Fibroblast of lung (primary cell): ENCODE measurements at regions not wholly inside any gene's neighbourhood (a gene's known extent, or its start where the extent isn't known, plus 50 kb on each side); places are given as distances from the start of the nearest gene placed in this dataset.

Experiments used
- EZH2 ChIP-seq: IDR thresholded peaks from 2 replicates; pipeline ENCODE4 v1.5.1; 2012; ENCODE audit warnings: low read length, control low read depth, mild to moderate bottlenecking; ENCODE audit errors: missing control alignments
- TF ChIP-seq, protein P1 (sequence below), 2 donors: IDR thresholded peaks in 1 of 2; conservative IDR thresholded peaks in 1 of 2; 1 replicate in 1 of 2; 2 replicates in 1 of 2; pipeline ENCODE4 v1.5.1; 2011 to 2012; ENCODE audit warnings: low read length in 2 of 2, control low read depth in 1 of 2, inconsistent platforms in 1 of 2, low read depth in 1 of 2, mild to moderate bottlenecking in 1 of 2

DNA sequence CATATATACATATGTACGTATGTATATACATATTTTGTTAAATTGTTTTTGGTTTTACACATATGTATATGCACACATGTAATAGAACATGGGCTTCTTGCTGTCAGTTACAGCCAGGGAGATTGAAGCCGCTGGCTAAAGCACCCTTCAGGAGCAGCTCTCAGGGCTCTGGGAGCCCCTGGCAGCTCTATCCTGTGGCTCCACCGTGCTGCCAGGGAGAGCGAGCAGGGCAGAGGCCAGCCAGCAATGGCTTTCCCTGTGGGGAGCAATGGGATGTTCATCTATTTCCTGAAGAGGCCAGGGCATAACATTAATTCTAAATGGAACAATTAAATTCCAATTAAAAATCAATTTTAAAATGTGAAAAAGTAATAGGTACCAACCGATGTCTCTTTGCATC is 102.9 kb downstream of the PSMG1 start:
- TF ChIP-seq, protein P1, sequence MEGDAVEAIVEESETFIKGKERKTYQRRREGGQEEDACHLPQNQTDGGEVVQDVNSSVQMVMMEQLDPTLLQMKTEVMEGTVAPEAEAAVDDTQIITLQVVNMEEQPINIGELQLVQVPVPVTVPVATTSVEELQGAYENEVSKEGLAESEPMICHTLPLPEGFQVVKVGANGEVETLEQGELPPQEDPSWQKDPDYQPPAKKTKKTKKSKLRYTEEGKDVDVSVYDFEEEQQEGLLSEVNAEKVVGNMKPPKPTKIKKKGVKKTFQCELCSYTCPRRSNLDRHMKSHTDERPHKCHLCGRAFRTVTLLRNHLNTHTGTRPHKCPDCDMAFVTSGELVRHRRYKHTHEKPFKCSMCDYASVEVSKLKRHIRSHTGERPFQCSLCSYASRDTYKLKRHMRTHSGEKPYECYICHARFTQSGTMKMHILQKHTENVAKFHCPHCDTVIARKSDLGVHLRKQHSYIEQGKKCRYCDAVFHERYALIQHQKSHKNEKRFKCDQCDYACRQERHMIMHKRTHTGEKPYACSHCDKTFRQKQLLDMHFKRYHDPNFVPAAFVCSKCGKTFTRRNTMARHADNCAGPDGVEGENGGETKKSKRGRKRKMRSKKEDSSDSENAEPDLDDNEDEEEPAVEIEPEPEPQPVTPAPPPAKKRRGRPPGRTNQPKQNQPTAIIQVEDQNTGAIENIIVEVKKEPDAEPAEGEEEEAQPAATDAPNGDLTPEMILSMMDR (conservative IDR thresholded peaks at IDR 0.05 in 1 of 2, IDR thresholded peaks at IDR 0.05 in 1 of 2; ENCODE audit: low read depth in 1 of 2, low read length in 2 of 2): no peak
- no peak for TF ChIP-seq EZH2
